Fibroblast of skin of left biceps (primary cell): ENCODE measurements at regions not wholly inside any gene's neighbourhood (a gene's known extent, or its start where the extent isn't known, plus 50 kb on each side); places are given as distances from the start of the nearest gene placed in this dataset.
"Not testable (repeated sequence)": the region's sequence is repeated elsewhere in the genome, so short reads cannot be mapped to it uniquely, and the experiment has no call there.

Experiments used
- DNase-seq, 2 experiments: peaks; one replicate each; pipeline ENCODE4 v3.0.0-alpha.2; 2013; ENCODE audit warnings: low read depth in 2 of 2

DNA sequence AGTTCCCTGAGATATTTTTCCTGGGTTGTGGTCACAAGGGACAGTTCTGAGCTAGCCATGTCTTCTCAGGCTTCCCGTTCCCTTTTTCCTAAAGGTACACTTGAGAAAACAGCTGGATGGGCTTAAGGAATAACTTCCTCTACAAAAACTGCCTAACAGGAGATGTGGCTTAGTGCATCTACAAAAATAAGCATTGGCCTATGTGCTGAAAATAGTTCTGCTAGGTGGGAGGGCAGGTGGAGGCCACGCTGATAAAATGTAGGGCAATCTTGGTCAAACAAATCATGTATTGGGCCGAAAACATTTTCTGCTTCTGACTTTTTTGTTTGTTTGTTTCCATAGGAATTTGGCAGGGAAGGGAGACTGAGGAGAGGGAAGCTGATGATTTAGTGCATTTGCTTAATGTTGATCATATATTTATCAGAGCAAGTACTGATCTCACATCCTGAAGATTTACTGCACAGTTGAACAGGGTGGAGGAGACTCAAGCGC lies 409.4 kb upstream of the FZD8 start:
- no peak for DNase-seq

DNA sequence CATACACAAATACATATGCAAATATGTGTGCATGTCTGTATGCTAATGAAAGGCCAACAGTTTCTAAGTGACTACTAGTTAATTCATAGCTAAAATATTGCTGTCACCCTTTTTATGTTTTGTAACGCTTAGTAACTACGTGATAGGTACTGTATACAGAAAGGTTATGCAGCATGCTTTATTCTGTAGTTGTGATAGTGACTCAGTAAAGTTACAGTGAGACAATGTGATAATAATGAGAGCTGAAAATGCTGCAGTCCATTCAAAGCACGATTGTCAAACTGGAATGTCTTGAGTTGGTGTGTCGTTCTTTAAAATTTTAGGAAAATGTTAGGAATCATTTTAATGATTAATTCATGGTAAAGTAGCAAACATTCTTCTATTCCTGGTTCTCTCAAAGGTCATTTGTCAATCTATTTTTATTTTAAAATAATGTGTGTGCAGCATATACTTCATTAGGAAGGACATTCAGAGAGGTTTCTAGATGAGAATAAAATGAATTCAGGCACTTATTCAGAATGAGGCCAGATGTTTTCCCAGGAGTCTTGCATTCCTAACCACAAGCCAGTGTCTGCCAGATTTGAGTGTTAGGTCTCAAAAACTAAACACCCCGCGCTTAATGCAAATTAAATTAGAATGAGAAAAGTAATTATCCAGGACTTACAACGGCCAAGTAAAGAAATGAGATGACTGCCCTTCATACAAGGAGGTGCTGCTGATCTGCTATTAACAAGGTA lies 408.8 kb upstream of the FZD8 start:
- no peak for DNase-seq

DNA sequence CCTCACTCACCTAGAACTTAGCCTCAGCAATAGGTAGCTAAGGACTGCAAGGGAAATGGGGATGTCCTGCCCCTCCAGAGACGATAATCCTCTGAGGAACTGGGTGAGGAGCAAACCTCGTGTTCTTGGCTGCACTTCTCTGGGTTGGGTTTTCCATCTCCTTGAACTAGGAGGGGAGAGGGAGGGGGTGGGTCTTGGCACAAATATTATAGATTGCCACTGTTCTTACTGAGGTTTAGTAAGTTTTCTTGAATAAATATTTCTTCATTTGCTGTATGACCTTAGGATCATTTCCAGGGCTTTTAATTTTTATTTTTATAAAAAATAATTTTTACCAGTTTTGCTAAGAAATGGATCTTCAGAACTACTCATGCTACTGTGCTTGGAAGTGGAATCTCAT lies 406.7 kb upstream of the FZD8 start:
- DNase-seq = no peak

DNA sequence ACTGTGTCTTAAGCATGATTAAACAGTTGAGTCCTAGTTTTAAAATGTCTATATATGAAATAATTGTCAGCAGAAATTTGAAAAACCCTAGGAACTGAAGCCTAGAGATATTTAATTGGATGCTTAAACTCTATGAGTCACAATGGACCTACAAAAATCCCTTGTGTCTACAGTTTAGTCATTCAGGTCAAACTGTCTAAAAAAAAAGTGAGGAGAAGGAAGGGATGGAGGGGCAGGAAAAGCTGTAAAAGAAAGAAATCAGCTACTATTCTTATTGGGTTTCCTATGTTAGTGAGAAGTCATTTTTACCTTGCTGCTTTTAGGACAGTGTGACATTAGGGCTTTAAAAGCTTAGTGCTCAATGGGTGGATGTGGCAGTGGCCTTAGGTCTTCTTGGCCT lies 406.1 kb upstream of the FZD8 start:
- no peak for DNase-seq

DNA sequence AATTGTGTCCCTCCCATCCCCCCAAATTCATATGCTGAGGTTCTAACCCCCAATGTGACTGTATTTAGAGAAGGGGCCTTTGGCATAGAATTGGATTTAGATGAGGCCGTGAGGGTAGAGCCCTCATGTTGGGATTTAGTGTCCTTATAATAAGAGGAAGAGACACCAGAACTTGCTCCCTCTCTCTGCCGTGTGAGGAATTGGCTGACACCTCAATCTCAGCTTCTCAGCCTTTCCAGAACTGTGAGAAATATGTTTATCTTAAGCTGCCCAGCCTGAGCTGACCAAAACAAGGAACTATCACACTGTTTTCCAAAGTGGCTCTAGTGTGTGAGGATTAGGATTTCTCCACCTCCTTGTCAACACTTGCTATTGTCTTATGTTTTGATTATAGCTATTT lies 400.0 kb upstream of the FZD8 start:
- DNase-seq = no peak

DNA sequence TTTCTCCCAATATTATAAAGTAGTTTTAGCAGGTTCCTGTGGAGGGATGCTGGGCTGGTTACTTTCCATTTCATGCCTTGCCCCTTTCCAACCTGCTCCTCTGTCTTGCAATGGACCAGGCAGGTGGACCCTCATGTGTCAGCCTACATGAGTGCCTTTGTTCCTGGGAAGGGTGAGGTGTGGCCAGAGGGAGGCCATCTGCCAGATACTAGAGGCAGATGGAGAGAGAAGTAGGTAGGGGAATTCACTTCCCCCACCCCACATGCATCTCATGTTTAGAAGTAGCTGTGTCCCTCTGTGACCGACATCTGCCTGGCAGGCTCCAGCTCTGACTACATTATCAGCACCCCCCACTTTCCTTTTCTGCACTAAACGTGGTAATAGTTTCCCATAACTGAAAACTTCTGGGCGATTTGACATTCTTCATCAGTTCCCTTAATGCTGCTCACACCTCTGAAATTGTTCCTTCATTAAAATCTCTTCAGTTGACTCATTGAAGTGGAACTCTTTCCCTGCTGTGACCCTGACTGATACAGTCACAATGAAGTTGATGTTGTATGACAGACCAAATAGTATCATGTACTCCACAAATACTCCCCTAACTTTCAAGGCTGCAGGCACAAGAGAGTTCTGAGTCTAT lies 396.3 kb upstream of the FZD8 start:
- DNase-seq = no peak

DNA sequence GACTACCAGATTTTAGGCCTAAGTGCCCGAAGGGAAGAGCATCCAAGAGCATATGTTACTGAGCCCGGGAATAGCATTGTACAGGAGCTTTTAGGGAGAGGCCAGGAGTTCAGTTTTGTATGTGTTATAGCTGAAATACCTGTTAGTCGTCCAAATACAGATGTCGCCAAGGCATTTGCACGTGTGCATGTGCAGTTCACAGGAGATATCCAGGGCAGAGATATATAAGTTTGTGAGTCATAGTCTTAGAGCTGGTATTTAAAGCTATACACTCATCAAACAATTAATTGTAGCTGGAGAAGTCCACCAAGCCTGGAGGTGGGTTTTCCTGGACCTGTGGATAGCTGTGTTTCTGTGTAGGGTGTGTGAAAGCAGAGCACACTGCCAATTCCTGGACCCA lies 394.0 kb upstream of the FZD8 start:
- DNase-seq = no peak

DNA sequence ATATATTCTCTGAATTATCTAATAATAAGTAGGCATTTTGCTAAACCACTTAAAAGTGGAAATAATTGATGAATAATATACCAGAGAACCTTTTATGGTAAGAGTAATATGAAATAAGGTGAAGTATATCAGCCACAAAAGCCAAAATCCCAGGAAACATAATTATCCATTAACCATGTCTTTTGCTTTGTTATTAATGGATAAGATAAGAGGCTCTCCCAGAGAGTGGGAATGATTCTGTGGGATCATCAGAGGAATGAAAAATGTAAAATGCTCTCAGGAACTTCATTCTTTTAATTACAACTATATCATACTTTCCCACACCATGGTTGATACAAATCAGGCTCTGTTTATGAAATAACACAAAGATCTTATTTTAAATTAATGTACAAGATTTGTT lies 391.7 kb upstream of the FZD8 start:
- no peak for DNase-seq

DNA sequence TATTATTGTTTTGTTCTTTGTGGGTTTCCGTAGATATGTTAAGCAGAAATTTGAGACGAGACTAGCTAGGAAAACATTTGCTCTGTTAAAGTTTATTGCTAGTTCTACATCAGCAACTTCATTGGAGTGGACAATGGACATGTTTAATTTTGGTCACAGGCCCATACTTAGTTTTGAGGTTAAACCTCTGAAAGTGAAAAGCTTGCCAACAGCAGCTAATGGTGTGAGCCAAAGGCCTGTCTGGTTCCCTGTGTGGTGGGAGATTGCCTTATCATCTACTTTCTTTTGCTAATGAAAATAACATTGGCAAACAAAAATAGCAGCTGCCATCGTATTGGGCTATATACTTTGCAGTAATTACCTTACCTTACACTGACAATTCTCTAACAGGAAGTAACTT lies 388.4 kb upstream of the FZD8 start:
- DNase-seq = no peak

DNA sequence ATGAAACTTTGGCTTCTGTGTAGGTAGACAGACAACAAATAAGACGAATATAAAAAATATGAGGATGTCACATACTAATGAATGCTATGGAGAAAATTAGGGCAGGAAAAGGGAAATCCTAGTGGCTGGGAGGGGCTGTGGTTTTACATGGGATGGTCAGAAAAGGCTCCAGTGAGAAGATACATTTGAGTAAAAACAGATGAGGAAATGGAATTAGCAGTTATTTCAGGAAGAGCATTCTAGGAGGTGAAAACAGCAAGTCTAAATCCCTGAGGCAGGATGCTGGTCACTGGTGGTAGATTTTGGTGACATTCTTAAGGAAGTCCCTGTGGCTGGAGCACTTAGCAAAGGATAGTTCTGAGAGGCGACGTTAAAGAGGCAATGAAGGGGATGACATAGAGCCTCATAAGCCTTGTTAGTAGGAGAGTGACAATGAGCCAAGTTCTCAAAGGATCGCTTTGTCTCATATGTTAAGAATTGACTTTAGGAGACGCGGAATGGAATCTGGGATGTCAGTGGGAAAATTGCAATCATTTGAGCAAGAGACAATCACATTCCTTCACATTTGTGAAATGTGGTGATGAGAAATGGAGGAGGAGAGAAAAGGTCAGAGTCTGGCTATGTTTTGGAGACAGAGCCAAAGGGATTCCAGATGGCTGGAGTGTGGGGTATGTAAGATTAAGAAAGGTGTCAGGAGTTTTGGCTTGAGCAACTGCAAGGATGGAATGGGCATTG lies 384.7 kb upstream of the FZD8 start:
- peak in 1 of 2 experiments; percentile 1 for DNase-seq

DNA sequence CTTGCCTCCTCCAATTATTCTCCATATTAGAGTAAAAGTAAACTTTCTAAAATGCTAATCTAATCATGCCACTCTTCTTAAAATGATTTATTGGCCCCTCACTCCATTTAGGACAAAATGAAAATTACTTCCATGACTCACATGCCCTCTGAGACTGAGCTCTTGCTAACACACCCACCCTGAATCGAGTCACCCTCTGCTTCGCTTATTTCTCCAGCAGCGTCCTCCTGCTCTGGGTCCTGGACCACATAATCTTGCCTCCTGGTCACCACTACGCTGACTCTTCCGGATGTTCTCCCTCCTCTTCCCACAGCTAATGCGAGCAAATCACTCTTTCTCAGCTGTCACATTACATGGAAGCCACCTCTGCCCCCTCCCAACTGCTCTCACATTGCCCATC lies 384.0 kb upstream of the FZD8 start:
- DNase-seq = no peak

DNA sequence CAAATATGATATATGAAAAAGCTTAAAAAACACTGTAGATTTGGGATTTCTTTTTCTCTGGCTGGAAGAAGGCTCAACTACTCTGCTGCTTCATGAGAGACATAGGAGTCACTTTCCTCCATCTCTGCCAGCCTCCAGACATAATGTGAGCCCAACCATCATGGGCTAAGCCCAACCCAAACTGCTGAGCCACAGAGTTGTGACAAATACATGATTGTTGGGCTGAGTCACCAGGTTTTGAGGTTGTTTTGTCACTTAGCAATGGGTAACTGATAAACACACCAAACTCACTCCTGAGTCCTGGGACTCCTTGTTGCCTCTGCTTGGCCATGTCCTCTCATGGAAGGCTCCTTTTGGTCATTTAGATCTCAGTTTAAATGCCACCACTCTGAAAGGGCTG lies 381.8 kb upstream of the FZD8 start:
- peak; percentile 14 to 16 for DNase-seq

DNA sequence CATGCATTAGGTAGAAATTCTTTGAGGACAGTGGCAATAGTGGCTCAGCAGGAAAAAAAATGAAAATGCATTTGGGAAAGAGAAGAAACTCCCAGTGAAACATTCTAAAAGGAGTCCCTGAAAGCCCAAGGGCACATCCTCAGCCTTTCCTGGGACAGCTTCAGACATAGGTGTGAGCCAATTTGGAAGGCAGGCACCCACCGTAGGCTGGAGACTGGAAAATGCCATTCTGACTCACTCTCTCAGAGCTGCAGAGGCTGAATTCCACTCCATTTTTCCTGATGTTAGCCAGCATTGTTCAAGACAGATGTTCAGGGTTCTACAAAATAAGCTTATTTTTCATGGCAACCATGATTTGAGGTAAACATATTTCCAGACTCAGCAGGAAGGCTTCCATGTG lies 379.0 kb upstream of the FZD8 start:
- no peak for DNase-seq

DNA sequence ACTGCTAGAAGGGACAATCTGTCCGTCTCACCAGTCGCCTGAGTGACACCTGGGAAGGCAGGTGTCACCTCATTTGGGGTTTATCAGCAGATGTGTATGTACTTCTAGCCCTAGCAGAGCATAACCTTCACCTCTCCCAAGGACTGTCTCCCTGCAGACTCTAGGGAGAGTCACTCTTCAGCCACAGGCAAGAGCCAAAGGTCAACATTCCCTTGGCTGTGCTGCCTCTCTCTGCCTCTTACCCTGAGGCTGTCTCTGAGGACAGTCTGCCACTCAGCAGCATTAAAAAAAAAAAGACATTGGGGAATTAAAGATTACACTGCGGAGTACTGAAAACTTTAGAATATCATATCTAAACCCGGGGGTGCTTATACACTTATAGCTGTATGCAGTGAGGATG lies 377.7 kb upstream of the FZD8 start:
- DNase-seq = no peak

DNA sequence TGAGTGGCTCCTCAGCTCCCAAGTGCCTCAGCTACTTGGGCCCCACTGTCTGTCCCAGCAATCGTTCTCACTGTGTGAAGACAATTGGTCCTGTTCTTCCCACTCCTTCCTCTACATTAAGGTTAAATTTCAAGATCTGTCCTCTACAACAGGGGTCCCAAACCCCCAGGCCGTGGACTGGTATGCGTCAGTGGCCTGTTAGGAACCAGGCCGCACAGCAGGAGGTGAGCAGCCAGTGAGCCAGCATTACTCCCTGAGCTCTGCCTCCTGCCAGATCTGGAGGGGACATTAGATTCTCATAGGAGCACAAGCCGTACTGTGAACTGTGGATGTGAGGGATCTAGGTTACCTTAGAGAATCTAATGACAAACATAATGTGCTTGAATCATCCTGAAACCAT lies 376.9 kb upstream of the FZD8 start:
- no peak for DNase-seq

DNA sequence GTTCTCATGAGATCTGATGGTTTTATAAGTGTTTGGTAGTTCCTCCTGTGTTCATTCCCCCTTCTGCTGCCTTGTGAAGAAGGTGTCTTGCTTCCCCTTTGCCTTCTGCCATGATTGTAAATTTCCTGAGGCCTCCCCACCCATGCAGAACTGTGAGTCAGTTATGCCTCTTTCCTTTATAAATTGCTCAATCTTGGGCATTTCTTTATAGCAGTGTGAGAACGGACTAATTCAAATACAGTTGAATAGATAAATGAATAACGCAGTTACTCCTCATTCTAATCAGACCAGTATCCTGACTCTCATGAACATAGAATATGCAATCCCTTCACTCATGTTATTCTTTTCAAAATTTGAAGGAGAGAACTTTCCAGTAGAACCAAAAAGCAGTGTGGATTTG lies 375.0 kb upstream of the FZD8 start:
- no peak for DNase-seq

DNA sequence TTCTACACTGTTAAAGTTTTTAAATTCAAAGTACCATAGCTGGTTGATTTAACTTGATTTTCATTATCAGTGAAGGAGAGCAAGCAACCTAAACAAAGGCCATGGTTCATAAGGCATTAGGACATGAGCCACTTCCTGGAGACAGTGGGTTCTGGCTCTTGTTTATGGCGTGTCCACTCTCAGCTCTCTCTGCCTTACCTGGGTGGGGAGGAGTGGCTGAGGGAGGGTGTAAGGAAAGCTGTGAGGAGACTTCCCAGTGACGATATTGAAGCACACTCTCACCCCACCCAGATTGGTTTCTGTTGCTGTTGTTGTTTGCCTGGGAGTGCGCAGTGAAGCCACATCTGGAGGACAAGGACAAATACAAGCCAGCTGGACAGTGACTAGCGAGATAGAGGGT lies 365.3 kb upstream of the FZD8 start:
- DNase-seq = no peak

DNA sequence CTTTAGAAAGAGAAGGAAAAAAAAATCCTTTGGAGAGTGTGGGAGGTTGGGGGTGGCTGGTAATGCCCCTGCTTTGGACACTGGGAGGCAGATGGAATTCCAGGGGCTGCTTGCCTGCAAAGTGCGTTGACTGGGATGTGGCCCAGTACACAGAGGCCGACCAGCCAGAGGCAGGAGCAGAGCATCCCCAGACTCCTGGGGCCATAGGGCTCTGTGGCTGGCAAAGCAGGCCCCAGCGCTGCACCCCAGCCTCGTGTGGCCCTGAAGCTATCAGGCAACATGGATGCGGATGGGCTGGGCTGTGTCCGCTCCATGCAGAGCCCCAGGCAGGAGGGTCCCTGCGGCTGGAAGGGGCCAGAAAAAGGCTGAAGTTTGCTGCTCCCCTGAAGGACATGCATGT lies 361.6 kb upstream of the FZD8 start:
- DNase-seq = no peak

DNA sequence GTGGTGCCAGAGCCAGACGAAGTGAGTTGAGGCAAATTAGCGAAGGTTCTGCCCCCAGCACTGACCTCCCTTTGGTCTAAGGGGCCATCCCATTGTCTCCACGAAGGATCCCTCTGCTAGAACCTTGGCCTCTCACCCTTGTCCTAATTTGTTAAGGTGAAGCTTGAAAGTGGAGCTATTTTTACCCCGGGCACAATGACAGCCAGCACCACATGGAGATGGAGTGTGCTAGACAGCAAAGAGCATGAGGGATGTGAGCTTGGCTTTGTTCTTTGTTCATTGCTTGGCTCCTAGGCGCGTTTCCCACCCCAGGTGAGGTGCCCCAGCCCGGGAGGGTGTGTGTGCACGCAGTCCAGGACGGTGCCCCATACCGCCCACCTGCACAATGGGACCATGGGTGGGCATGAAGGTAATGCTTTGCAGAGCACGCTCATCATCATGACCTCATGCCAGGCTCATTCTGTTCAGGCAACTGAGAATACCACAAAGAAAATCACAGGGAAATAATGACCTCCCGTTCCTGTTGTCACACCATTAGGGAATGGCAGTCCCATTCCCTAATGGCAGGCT lies 361.0 kb upstream of the FZD8 start:
- no peak for DNase-seq

DNA sequence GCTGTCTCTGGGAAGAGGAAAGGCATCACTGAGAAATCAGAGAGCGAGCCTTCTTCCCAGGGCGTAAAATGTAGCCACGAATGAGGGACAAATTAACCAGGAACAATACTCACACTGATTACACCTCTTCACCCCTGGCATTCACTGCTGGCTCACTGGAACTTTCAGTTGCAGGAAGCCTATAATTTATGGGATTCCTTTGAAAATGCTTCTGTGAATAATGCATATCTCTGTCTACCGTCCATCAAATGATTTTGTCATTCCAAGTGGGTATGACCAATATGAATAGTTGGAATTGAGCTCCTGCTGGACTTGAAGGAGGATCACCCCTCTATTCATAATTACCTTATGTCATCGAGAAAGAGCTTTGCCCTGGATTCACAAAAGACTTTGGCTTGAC lies 360.3 kb upstream of the FZD8 start:
- DNase-seq = no peak

DNA sequence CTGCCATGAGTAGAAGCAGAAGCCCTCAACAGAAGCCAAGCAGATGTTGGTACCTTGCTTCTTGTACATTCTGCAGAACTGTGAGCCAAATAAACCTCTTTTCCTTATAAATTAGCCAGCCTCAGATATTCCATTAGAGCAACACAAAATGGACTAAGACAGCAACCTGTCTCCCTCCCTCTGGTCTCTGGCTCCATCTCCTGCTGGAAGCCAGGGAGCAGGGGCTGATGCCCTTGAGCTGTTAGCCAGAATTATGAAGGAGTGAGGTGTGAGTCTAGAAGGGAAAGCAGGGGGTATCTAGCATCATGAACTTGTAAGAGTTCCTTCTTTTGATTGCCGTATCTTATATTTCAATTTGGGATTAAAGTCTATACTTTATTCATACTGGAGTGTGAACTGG lies 358.7 kb upstream of the FZD8 start:
- DNase-seq = not testable (repeated sequence)

DNA sequence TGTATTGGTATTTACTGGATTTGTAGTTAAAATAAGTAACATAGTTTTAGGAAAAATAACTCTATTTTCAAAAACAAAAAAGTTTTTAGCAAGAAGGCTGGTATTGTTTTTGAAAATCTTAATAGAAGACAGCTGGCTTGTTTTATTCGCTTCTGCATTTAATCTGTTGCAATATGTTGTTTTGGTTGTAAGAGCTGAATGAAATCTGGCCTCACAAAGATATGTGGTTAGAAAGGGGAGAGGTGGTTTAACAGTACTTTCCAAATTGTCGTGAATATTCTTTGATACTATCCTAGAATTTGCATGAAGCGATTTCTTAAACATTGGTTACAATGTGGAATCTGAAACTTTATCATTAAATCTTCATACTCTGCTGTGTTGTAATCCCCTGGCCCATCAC lies 355.9 kb upstream of the FZD8 start:
- DNase-seq = no peak

DNA sequence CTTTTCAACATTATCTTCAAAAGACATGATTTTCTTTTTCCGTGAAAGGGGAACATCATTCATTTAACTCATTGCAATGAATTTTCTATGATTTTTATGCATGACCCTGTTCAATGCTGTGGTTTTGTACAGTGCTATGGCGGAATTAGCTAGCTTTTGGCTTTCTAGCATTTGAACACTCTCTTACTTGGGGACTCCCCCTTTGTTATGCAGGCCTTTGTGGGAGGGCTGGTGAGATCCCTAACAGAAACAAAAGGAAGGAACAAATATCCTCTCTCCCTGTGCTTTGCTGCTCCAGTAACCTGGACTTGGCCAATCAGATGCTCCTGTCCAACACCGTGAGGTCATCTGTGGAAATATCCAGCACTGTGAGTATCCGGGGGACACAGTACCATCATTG lies 353.4 kb upstream of the FZD8 start:
- no peak for DNase-seq
